D721Med (cell line): ENCODE measurements at regions not wholly inside any gene's neighbourhood (a gene's known extent, or its start where the extent isn't known, plus 50 kb on each side); places are given as distances from the start of the nearest gene placed in this dataset.

ENCODE experiments used
- DNase-seq: peaks from one replicate; pipeline ENCODE4 v3.0.0; 2011; ENCODE audit warnings: low spot score; ENCODE audit not compliant: insufficient read length
- FAIRE-seq: peaks from 2 replicates; lab custom pipeline; 2011; peaks lifted over from hg19 to GRCh38; lab: Jason Lieb, UNC
- TF ChIP-seq, protein P1 (sequence below): IDR thresholded peaks from 2 replicates; pipeline ENCODE4 v1.5.1; 2012; ENCODE audit warnings: mild to moderate bottlenecking, control low read depth; ENCODE audit not compliant: insufficient read depth; ENCODE audit errors: missing control alignments

- TF ChIP-seq, protein P1, sequence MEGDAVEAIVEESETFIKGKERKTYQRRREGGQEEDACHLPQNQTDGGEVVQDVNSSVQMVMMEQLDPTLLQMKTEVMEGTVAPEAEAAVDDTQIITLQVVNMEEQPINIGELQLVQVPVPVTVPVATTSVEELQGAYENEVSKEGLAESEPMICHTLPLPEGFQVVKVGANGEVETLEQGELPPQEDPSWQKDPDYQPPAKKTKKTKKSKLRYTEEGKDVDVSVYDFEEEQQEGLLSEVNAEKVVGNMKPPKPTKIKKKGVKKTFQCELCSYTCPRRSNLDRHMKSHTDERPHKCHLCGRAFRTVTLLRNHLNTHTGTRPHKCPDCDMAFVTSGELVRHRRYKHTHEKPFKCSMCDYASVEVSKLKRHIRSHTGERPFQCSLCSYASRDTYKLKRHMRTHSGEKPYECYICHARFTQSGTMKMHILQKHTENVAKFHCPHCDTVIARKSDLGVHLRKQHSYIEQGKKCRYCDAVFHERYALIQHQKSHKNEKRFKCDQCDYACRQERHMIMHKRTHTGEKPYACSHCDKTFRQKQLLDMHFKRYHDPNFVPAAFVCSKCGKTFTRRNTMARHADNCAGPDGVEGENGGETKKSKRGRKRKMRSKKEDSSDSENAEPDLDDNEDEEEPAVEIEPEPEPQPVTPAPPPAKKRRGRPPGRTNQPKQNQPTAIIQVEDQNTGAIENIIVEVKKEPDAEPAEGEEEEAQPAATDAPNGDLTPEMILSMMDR, result no peak
- FAIRE-seq (no peak), DNase-seq (no peak)
Measured at GRCh38 chr11:11140510-11140909, 212.5 kb downstream of the CSNK2A3 start.

GRCh38 chr11:11137339-11137738, 215.7 kb downstream of the CSNK2A3 start:
- DNase-seq, result no peak
- no peak for FAIRE-seq
- TF ChIP-seq, protein P1, result no peak

DNA sequence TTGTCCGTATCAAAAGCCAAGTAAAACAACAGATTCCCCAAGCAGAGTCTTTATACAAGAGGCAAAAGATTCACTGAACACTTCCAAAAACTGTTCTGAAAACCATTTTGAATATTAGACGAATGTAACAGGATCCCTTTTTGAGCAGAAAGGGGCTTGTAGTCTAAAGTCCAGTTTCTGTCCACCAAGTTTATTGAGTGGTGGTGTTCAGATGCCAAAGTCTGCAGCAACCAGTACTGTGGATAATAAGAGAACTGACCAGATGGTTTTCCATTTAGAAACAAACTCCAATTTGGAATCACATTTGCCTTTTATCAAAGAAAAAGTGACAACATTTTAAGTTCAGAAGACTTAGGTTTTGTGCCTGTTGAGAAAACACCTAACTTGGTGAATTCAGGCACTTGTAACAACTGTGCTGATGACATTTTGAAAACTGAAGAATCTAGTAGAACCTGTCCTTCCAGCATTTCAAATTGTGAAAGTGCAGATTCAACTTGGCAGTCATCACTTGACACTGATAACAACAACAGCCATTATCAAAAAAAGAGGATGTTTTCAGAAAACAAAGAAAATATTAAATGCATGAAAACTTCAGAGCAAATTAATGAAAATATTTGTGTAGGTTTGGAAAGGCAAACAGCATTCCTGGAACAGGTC, 217.1 kb downstream of the CSNK2A3 start:
- FAIRE-seq (no peak), DNase-seq (no peak)
- TF ChIP-seq, protein P1, result no peak

- TF ChIP-seq, protein P1, result no peak
- DNase-seq, result no peak
- no peak for FAIRE-seq
Measured at GRCh38 chr11:11129118-11129517, 223.9 kb downstream of the CSNK2A3 start.

GRCh38 chr11:11125618-11126017, 227.4 kb downstream of the CSNK2A3 start:
- TF ChIP-seq, protein P1, result no peak
- FAIRE-seq, result no peak
- DNase-seq, result no peak

- FAIRE-seq (no peak), DNase-seq (no peak)
- TF ChIP-seq, protein P1, result no peak
Measured at GRCh38 chr11:11122749-11123148, 230.3 kb downstream of the CSNK2A3 start.

- TF ChIP-seq, protein P1, result no peak
- DNase-seq (no peak), FAIRE-seq (no peak)
Measured at GRCh38 chr11:11119917-11120316, 233.1 kb downstream of the CSNK2A3 start.
